ENCODE measurements at regions not wholly inside any gene's neighbourhood (a gene's known extent, or its start where the extent isn't known, plus 50 kb on each side); places are given as distances from the start of the nearest gene placed in this dataset.
"Not testable (repeated sequence)": the region's sequence is repeated elsewhere in the genome, so short reads cannot be mapped to it uniquely, and the experiment has no call there.

DNA sequence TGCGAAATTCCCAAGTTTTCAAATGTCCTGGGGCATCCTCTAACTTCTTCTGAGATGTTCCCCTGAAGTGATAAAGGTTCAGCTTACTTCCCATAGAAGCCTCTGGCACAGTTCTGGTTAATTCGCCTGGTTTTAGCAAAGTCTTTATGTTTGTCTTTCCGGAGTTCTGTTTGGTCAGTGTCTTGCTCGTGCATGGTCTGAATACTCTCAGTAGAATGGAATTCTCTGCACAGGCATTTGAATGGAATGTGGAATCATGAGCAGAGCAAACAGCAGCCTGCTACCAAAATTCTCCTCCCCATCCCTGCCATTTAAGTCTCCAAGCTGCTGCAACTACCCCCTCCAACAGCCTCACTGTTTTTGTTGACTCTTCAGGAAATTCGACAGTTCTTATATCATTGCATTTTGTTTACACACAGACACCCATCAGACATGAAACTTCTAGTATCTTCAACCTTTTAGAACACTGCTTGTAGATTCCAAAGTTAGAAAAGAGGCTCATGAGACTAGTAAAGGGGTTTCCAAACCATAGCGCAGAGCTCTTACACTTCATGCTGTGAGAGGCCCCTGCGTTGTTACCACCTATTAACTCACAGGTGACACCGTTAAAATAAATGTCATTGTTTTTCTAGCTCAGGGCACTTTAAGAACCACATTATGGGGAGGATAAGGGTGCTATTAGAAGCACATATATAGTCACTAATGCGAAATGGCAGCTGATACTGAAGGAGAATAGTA lies 129.7 kb downstream of the PLCE1 start:
- H3K4me1 ChIP-seq (ENCODE audit: control insufficient read depth in 2 of 2, insufficient read depth in 2 of 2, low read length in 2 of 2), result no peaks in the 10 kb centered on the region
- H4K20me1 ChIP-seq (ENCODE audit: control insufficient read depth, insufficient read depth, low read length, poor library complexity, severe bottlenecking), result no peaks in the 10 kb centered on the region
- intact Hi-C loops (cut with micrococcal nuclease), result no loop called here
- H3K36me3 ChIP-seq (replicated peaks in 1 of 2; ENCODE audit: control extremely low read depth in 1 of 2, control insufficient read depth in 1 of 2, extremely low read depth in 1 of 2, insufficient read depth in 2 of 2, low read length in 1 of 2), result no peaks in the 10 kb centered on the region
- no peaks in the 10 kb centered on the region for H3K4me1 Mint-ChIP-seq
- no peak overlapping the region for H3K27ac Mint-ChIP-seq
- H3K4me3 ChIP-seq (ENCODE audit: control extremely low read depth in 1 of 5, extremely low read depth in 1 of 5, insufficient read depth in 1 of 5, low read depth in 2 of 5, low read length in 4 of 5), result no peak overlapping the region
- DNase-seq, result no peak
- no peak overlapping the region for H3K4me3 Mint-ChIP-seq
- WGBS (ENCODE audit: insufficient coverage), result 68% methylated on average over 3 of the region's 9 CpGs
- peaks cover 2% of the 10 kb centered on the region for H3K9me3 Mint-ChIP-seq (ENCODE audit: insufficient read depth)
- H3K27ac ChIP-seq (ENCODE audit: low read length in 2 of 2), result no peak overlapping the region
- ChIA-PET POLR2A (interaction anchor here (0.6 kb wide), 1 partner anchor 8 kb away, joined by 4 read pairs; no protein-coding TSS in a partner anchor), CTCF (no interaction called here)
- no peak overlapping the region for H3K4me2 ChIP-seq (replicated peaks; ENCODE audit: low read depth, low read length, poor library complexity, severe bottlenecking)
- ATAC-seq (ENCODE audit: low read depth), result no peak
- no peaks in the 10 kb centered on the region for H3K79me2 ChIP-seq (ENCODE audit: control insufficient read depth, insufficient read depth, low read length)
- no peak overlapping the region for H3K9ac ChIP-seq (ENCODE audit: low read length)
- no peaks in the 10 kb centered on the region for H3K27me3 Mint-ChIP-seq
- no peak overlapping the region for H2AFZ ChIP-seq (ENCODE audit: insufficient read depth, low read depth, low read length, poor library complexity, severe bottlenecking)
- TF ChIP-seq, protein P1, sequence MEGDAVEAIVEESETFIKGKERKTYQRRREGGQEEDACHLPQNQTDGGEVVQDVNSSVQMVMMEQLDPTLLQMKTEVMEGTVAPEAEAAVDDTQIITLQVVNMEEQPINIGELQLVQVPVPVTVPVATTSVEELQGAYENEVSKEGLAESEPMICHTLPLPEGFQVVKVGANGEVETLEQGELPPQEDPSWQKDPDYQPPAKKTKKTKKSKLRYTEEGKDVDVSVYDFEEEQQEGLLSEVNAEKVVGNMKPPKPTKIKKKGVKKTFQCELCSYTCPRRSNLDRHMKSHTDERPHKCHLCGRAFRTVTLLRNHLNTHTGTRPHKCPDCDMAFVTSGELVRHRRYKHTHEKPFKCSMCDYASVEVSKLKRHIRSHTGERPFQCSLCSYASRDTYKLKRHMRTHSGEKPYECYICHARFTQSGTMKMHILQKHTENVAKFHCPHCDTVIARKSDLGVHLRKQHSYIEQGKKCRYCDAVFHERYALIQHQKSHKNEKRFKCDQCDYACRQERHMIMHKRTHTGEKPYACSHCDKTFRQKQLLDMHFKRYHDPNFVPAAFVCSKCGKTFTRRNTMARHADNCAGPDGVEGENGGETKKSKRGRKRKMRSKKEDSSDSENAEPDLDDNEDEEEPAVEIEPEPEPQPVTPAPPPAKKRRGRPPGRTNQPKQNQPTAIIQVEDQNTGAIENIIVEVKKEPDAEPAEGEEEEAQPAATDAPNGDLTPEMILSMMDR (IDR thresholded peaks at IDR 0.05), result no peak
- TF ChIP-seq EZH2 (IDR thresholded peaks at IDR 0.05; ENCODE audit: borderline replicate concordance, insufficient read depth, low read depth, low read length, poor library complexity, severe bottlenecking), result no peak
- H3K9me3 ChIP-seq (ENCODE audit: control extremely low read depth in 1 of 3, control insufficient read depth in 2 of 3, insufficient read depth in 1 of 3, low read length in 2 of 3), result no peaks in the 10 kb centered on the region
- no peaks in the 10 kb centered on the region for H3K27me3 ChIP-seq (replicated peaks in 1 of 4; ENCODE audit: control extremely low read depth in 1 of 4, control insufficient read depth in 3 of 4, insufficient read depth in 4 of 4, low read length in 3 of 4)

DNA sequence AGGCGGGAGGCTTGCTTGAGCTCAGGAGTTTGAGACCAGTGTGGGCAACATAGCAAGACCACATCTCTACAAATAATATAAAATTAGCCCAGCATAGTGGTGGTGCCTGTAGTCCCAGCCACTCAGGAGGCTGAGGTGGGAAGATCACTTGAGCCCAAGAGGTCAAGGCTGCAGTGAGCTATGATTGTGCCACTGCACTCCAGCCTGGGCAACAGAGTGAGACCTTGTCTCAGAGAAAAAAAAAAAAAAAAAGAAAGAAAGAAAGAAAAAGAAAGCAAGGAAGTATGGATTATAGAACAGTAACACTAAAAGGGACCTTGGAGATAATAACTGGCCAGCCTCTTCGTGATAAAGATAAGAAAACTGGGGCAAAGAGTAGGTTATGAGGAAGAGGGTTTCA lies 130.4 kb downstream of the PLCE1 start:
- H3K9me3 Mint-ChIP-seq (ENCODE audit: insufficient read depth); DNase-seq; H3K27ac ChIP-seq (ENCODE audit: low read length in 2 of 2); H2AFZ ChIP-seq (ENCODE audit: insufficient read depth, low read depth, low read length, poor library complexity, severe bottlenecking); H3K27me3 ChIP-seq (replicated peaks in 1 of 4; ENCODE audit: control extremely low read depth in 1 of 4, control insufficient read depth in 3 of 4, insufficient read depth in 4 of 4, low read length in 3 of 4); H3K36me3 ChIP-seq (replicated peaks in 1 of 2; ENCODE audit: control extremely low read depth in 1 of 2, control insufficient read depth in 1 of 2, extremely low read depth in 1 of 2, insufficient read depth in 2 of 2, low read length in 1 of 2); H3K4me1 Mint-ChIP-seq; H3K4me2 ChIP-seq (replicated peaks; ENCODE audit: low read depth, low read length, poor library complexity, severe bottlenecking); H4K20me1 ChIP-seq (ENCODE audit: control insufficient read depth, insufficient read depth, low read length, poor library complexity, severe bottlenecking); H3K4me3 Mint-ChIP-seq; H3K27me3 Mint-ChIP-seq; H3K9me3 ChIP-seq (ENCODE audit: control extremely low read depth in 1 of 3, control insufficient read depth in 2 of 3, insufficient read depth in 1 of 3, low read length in 2 of 3); H3K4me1 ChIP-seq (ENCODE audit: control insufficient read depth in 2 of 2, insufficient read depth in 2 of 2, low read length in 2 of 2); H3K4me3 ChIP-seq (ENCODE audit: control extremely low read depth in 1 of 5, extremely low read depth in 1 of 5, insufficient read depth in 1 of 5, low read depth in 2 of 5, low read length in 4 of 5); CTCF ChIA-PET; ATAC-seq (ENCODE audit: low read depth); POLR2A ChIA-PET; H3K79me2 ChIP-seq (ENCODE audit: control insufficient read depth, insufficient read depth, low read length); H3K9ac ChIP-seq (ENCODE audit: low read length); H3K27ac Mint-ChIP-seq; intact Hi-C loops (cut with micrococcal nuclease): not testable (repeated sequence)
- no CpG with 5 or more reads among the region's 2 CpGs for WGBS (ENCODE audit: insufficient coverage)

DNA sequence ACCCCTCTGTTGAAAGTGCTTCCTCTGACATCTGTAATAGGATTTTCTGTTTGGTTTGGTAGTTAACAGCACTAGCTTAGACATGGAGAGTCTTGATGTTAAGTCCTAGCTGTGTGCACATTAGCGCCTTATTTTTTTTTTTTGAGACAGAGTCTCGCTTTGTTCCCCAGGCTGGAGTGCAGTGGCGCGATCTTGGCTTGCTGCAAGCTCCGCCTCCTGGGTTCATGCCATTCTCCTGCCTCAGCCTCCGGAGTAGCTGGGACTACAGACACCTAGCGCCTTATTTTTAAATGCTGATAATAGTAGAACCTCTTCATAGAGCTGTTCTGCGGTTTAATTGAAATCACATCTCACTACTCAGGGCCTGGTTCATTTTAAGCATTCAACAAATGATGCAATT lies 131.5 kb downstream of the PLCE1 start:
- ATAC-seq (ENCODE audit: low read depth); H3K27me3 Mint-ChIP-seq; H3K27me3 ChIP-seq (replicated peaks in 1 of 4; ENCODE audit: control extremely low read depth in 1 of 4, control insufficient read depth in 3 of 4, insufficient read depth in 4 of 4, low read length in 3 of 4); H2AFZ ChIP-seq (ENCODE audit: insufficient read depth, low read depth, low read length, poor library complexity, severe bottlenecking); H3K4me1 Mint-ChIP-seq; H3K27ac ChIP-seq (ENCODE audit: low read length in 2 of 2); H3K4me1 ChIP-seq (ENCODE audit: control insufficient read depth in 2 of 2, insufficient read depth in 2 of 2, low read length in 2 of 2); H3K4me2 ChIP-seq (replicated peaks; ENCODE audit: low read depth, low read length, poor library complexity, severe bottlenecking); POLR2A ChIA-PET; CTCF ChIA-PET; H3K27ac Mint-ChIP-seq; H3K36me3 ChIP-seq (replicated peaks in 1 of 2; ENCODE audit: control extremely low read depth in 1 of 2, control insufficient read depth in 1 of 2, extremely low read depth in 1 of 2, insufficient read depth in 2 of 2, low read length in 1 of 2); H3K79me2 ChIP-seq (ENCODE audit: control insufficient read depth, insufficient read depth, low read length); H3K4me3 ChIP-seq (ENCODE audit: control extremely low read depth in 1 of 5, extremely low read depth in 1 of 5, insufficient read depth in 1 of 5, low read depth in 2 of 5, low read length in 4 of 5); H3K4me3 Mint-ChIP-seq; H3K9me3 Mint-ChIP-seq (ENCODE audit: insufficient read depth); DNase-seq; H4K20me1 ChIP-seq (ENCODE audit: control insufficient read depth, insufficient read depth, low read length, poor library complexity, severe bottlenecking); H3K9me3 ChIP-seq (ENCODE audit: control extremely low read depth in 1 of 3, control insufficient read depth in 2 of 3, insufficient read depth in 1 of 3, low read length in 2 of 3); intact Hi-C loops (cut with micrococcal nuclease); H3K9ac ChIP-seq (ENCODE audit: low read length): not testable (repeated sequence)
- WGBS (ENCODE audit: insufficient coverage), result 98% methylated on average over 5 of the region's 8 CpGs
